Stimulated activated CD4-positive, alpha-beta T cell treated with anti-CD3 and anti-CD28 coated beads, Interleukin-15, amount 100 ng/mL, for 24 hours (primary cell): ENCODE measurements at regions not wholly inside any gene's neighbourhood (a gene's known extent, or its start where the extent isn't known, plus 50 kb on each side); places are given as distances from the start of the nearest gene placed in this dataset.

Experiments used
- DNase-seq: peaks from one replicate; pipeline ENCODE4 v3.0.0-alpha.2; 2020

DNA sequence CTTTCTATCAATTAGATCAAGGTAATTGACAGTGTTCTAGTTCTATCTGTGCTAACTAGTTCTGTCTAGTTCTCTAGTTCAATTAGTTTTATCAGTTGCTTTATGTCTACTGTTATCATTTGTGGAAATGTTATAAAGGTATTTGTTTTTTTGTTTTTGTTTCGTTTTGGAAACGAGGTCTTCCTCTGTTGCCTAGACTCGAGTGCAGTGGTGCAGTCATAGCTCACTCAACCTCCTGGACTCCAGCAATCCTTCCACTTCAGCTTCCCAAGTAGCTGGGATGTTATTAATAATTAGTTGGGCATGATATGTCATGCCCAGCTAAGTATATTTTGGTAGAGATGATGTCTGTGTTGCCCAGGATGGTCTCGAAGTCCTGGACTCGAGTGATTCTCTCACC is 1682.8 kb upstream of the LRRTM1 start:
- no peak for DNase-seq

DNA sequence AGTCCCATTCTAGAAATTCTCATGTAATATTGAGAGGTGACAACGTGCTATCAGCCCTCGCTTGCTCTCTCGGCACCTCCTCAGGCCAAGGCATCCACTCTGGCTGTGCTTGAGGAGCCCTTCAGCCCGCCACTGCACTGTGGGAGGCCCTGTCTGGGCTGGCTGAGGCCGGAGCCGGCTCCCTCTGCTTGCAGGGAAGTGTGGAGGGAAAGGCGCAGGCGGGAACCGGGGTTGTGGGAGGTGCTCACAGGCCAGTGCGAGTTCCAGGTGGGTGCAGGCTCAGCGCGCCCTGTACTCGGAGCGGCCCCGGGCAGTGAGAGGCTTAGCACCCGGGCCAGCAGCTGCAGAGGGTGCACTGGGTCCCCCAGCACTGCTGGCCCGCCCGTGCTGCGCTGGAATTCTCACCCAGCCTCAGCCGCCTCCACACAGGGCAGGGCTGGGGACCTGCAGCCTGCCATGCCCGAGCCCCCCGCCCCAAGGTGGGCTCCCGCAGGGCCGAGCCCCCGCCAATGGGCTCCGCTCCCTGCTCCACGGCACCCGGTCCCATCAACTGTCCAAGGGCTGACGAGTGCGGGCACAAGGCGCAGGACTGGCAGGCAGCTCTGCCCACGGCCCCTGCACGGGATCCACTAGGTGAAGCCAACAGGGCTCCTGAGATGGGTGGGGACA is 1680.6 kb upstream of the LRRTM1 start:
- DNase-seq = no peak

DNA sequence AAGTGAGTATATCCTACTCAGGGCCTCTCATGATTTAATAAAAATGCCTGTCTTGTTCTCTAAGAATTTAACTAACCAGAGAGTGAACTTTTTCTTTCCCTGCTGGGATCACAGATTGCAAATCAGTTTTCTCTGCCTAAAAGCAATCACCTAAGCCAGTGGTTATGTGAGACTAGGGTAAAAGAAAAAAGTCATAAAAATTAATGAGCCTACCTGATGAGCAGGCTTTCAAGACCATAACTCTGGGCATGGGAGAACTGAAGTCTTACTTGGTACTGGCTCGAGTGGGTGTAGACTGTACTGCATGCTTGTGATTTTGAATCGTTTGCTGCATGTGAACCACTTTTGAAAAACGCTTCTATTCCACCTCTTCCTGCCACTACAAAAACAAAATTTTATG is 1677.0 kb upstream of the LRRTM1 start:
- no peak for DNase-seq

DNA sequence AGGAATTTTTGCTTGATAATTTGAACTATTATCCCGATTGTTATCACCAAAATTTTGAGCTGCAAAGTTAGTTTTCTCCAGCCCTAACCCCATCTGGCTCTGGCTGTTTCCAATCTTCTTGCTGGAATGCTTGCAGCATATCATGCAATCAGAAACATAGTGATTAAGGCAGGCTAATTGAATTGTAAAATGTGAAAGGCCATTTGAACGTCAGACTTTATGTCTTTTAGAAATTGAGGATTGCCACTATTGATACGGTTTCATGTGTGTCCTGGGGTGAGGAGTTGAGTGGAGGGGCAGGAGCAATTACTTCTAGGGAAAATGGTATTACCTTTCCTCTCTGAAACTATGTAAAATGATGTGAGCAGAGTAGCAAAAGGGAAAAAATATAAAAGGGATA is 1674.5 kb upstream of the LRRTM1 start:
- DNase-seq = no peak

DNA sequence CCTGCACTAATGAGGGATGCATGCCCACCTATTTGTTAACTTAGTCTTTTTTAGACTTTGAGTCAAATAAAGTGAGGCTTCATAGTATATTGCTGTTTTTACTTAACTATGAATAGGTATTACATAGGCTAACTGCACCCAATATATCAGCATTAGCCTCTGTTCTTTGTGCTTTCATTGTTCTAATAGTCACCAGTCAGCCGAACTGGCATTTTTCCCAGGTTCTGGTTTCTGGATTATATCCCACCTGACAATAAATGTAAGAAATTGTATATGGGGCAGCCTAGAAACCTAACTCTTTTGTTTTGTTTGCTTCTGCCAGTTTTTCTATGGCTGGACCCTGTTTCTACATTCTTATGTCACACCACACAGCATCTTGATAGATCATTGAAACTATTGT is 1672.4 kb upstream of the LRRTM1 start:
- DNase-seq = no peak

DNA sequence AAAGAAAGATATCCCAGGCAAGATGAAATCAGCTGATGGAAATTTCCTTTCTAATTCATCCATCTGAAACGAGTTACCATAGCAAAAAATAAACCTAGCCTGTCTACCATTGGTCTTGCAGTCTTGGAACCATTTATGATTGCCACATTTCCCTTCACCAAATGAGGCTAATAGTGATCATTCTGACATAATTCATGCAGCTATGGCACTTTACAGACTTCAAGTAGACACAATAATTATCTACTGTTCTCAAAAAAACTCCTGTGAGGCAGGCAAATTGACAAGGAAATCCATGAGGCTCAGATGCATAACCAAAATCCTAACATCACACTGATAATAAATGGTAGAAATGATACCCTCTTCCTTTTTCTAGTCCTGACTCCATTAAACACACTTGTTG is 1669.7 kb upstream of the LRRTM1 start:
- DNase-seq = no peak

DNA sequence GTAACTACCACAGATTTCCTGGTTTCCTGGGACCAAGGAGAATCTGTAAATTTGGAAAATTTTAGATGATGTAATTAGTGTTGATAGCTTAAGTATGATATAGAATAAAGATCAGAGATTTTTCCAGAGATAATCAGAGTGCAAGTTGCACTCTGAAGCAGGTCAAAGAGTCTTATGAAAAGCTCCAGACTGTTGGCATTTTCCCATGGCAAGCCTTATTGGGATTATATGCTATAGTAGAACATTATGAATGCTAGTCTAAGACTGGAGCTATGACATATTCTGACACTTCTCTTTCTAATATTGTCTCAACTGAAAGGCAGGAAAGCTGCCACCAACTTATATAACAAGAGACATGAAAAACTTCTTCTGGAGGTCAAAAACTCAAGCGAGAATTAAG is 1638.3 kb upstream of the LRRTM1 start:
- no peak for DNase-seq

DNA sequence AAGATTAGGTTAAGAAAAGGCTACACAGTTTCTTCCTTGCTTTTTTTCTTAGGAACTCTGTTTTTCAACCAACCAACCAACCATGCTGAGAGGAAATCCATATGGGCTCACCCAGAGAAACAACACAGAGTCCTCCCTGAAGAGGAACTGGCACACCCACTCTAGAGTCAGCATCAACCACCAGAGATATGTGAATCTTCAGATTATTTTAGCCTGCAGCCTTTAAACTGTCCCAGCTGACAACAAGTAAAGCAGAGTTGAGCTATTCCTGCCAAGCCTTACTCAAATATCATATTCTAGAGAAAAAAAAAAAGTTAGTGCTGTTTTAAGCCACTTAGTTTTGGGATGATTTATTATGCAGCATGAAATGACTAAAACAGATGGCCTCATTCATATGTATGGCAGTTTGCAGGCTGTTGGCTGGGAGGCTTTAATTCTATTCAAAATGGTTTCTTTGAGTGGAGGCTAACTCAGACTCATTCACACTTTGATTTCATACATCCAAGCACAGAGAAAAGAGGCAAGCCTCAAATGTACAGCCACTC is 1637.7 kb upstream of the LRRTM1 start:
- no peak for DNase-seq

DNA sequence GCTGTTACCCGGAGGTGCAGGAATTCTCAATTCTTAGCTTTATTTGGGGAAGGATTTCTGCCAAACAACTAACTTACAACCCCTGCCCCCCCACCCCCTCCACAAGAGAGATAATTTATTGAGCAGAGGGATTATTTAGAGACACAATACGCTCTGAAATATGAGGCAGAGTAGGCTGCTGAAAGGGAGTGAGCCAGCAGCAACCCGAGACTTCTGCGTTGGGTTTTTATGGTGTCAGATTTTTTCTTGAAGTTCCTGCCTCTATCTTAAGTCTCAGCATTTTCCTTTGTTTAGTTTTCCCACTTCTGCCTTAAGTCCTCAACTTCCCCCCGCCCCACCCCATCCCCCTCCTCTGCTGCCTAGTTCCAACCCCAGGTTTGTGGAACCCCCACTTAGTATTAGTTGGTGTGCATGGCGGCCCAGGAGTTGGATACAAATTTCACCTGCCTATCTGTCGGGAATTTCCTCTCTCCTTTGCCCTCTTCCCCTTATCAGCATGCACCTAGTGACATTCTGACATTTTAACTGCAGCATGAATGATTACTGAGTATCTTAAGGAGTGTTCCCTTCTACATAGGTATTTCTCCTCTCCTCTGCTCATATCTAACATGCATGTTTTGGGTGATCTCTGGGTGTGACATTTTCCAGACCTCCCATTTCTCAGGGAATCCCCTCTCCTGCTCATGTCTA is 1635.9 kb upstream of the LRRTM1 start:
- no peak for DNase-seq

DNA sequence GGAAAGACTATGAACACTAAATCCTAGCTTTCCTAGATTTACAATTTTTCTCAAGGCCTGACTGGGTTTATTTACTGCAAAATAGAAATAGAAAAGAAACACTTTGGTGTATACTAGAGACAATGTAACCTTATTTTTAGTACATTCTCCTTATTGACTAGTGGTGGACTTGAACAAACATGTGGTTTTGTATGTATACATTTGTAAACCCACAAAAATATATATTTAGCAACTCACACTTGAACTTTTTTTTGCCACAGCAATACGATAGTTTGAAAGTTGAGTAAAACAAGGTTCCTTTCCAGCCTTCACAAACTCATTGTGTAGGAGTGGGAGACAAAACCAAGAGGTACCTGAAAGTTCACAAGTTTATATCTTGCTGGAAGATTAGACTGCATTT is 1633.4 kb upstream of the LRRTM1 start:
- DNase-seq = no peak

DNA sequence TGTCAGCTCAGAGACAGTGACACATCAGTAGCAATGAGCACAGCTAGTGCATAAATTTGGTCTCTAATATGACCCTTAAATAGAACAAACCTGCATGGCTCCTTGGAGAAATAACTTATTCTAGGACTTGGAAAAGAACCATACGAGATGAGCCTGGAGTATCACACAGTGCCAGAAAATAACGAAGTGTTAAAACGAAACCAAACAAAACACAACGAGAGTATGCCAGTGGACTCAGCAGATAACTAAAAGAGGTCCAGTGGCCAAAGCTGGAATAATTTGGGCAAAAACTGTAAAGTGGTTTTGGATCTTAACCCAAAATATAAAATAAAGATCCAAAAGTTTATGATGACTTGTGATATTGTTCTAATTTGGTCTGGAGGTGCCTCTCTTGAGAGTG is 1599.0 kb upstream of the LRRTM1 start:
- DNase-seq = no peak

DNA sequence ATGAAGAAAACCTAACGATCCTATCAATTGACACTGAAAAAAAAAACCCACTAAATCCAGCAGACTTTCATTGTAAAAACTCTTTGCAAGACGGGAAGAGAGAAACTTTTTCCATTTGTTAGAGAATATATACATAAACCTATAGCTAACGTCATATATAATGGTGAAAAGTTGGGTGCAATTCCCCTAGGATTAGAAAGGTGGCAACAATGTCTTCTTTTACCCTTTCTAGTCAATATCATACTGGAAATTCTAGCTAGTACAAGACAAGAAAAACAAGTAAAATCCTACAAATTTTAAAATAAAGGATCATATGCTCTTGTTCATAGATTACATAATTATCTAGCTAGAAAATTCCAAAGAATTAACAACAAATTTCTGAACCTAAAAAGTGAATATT is 1596.5 kb upstream of the LRRTM1 start:
- no peak for DNase-seq

DNA sequence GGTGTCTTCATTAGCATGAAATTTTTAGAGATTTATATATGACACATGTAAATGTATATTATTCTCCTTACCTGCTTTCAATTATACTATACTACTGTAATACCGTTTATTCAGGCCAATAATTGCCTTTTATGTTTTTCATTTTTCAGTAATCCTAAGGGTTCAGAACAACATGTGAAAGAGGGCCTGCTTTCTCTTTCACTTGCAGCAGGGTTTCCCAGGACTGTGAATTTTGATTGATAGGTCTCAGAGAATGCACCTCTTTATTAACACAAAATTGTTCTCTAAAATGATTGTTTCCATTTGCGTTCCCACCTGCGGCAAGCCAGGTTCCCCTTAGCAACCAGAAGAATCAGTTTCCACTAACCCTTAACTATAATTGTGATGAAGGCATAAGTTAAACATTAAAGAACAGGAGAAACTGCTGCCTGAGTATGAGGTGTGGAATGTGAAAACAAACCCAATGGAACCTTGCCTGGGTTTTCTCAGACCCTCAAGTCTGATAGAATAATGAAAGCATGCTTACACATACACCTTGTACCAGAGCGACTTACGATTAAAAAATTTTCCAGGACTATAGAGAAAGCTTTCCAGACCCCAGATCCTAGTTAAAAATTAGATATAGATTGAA is 1591.2 kb upstream of the LRRTM1 start:
- DNase-seq = no peak

DNA sequence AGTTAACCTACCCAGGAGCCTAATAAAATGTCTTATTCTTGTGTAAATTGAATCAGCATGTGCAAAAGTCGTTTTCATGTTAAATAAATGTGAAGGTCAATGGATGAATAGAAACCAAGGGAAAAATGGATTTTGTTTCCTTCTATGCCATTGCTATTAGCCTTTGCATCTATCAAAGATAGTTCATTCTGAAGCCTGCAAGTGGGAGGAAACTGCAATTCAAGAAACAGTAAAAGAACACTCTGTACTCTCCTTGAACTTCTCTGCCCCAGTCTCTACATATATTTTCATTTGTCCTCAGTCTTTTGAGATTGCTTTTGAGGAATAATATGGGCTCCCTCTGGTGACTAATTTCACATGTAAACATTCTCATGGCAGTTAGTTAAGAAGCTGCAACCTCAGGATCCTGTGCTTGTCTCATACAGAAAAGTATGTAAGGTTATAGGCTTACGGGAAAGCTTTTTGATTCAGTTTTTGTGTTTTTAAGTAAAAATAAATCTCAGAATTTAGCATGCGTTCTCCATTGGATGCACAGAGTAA is 1590.0 kb upstream of the LRRTM1 start:
- no peak for DNase-seq

DNA sequence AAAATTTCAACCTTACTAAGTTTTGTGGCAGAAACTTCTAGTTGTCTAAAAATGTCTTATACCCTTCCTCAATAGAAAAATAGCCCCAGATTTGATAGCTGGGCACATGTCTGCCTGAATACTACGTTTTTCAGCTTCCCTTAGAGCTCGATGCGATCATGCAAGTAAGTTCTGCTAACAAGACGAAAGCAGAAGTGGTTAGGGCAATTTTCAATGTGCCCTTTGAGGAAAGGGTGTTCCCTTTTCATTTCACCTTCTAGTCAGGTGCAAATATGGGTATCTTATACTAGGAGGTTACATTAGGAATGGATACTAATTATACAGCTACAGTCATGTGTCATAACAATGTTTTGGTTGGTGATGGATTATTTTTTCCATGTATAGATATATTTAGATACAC is 1572.1 kb upstream of the LRRTM1 start:
- DNase-seq = no peak

DNA sequence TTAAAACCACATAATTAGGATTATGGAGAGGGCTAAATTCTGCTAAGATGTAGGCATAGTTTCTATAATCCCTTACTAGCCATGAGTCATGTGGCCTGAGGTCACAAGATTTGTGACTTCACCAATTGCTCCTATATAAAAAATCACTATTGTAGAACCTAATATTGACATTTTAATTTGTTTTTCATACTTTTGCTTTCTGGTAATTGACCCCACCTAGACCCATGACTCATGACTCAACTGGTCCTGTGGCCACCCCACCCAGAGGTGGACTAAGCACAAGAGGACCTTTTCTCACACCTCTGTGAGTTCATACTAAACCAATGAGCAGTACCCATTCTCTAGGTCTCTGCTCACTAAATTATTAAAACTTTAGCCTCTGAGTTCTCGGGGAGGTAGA is 1567.5 kb upstream of the LRRTM1 start:
- DNase-seq = no peak

DNA sequence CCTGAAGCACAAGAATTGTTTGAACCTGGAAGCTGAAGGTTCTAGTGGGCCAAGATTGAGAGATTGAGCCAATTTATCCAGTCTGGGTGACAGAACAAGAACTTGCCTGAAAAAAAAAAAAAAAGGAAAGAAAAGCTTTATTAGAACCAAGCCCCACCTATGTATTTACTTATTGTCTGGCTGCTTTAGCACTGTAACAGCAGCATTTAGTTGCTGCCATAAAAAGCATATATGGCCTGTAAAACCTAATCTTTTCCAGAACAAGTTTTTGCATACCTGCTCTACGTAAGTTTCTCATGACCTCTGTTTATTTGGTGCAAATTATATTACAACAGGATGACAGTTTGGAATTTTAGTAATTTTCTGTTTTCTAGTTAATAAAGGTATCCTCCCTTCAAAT is 1565.6 kb upstream of the LRRTM1 start:
- DNase-seq = no peak

DNA sequence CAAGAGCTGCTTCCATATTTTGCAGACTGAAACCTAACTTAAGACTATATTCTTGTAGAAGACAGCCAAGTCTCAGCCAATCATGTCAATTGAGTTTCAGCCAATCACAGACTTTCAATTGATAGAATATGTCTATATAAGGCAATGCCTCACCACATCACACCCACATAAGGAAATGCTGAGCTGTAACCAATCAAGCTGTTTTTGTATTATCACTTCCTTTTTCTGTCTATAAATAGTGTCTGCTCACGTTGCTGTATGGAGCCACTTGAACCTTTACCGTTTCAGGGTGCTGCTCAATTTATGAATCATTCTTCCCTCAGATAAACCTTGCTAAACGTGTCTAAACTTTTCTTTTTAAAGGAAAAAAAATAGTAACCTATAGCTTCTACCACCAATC is 1554.4 kb upstream of the LRRTM1 start:
- DNase-seq = no peak

DNA sequence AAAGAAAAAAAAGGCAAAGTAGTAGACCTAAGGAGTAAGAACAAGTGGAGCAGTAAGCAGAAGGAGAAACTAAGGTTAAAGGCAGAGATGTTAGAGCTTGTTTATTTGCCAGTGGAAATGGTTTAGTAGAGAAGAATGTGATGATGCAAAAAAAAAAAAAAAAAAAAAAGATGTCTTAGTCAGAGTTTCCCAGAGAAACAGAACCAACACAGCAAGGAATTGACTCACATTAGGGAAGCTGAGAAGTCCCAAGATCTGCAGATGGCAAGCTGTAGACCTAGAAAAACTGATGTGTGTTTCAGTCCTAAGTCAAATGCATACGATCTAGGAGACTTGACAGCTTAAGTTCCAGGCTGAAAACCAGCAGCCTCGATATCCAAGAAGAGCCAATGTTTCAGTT is 1548.8 kb upstream of the LRRTM1 start:
- DNase-seq = no peak

DNA sequence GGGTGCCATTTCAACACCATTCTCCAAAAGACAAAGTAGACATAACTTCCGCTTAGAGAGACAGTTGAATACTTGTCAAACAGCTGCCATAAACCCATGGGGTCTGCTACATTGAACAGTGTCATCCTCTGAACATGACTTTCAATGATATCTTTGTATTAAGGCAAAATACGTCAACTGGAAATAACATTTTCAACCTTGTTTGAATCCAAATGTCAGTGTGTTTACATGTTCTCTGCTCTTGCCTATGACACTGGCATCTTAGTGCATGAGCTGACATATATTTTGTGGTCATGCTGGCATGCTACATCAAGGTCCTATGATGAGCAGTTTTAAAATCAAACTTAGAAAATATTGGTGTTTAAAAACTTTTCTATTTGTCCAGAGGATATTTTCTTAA is 1548.1 kb upstream of the LRRTM1 start:
- DNase-seq = no peak

DNA sequence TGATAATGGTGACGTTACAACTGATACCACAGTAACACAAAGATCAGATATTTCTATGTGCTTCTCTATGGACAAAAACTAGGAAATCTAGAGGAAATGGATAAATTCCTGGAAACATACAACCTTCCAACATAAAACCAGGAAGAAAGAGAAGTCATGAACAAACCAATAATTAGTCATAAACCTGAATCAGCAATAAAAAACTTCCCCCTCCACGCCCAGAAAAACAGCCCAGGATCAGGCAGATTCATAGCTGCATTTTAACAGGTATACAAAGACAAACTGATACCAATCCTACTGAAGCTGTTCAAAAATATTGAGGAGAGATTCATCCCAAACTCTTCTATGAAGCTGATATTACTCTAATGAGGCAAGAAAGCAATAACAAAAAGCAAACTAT is 1535.2 kb upstream of the LRRTM1 start:
- DNase-seq = no peak

DNA sequence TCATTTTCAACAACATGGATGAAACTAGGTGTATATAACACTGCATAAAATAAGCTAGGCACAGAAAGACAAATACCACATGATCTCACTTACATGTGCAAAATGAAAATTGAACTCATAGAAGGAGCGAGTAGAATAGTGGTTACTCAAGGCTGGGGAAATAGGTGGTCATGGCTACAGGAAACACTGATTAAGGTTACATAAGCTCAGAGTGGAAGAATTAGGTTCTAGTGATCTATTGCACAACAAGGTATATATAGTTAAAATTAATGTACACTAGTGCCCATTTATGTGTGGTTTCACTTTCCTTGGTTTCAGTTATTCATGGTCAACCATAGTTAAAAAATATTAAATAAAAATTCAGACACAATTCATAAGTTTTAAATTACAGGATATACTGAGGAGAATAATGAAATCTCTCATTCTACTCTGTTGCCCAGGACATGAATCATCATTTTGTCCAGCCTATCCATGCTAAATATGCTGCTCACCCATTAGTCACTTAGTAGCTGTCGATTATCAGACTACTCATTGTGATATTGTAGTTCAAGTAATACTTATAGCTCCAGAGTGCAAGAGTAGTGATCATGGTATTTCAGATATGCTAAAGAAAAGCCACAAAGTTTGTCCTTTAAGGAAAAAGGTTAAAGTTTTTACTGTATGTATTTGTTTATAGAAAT is 1530.9 kb upstream of the LRRTM1 start:
- DNase-seq = no peak

DNA sequence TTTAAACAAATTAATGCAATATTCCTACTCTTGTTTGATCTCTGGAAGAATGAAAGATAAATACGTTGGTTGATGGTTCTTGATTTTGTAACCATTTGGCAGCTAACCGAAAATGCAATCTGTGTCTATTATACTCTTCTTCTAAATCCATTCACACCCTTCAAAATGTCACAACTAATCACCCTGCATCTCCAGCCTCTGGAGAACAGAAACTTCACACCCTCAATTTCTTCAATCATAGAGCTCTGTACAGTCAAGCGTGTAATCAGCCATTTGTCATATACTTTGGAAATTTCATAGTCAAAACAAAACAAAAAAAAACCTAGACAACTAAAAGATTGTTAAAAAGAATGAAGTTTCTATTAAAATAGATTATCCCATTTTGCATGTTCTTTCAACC is 1482.3 kb upstream of the LRRTM1 start:
- DNase-seq = no peak
